ENCODE measurements at regions not wholly inside any gene's neighbourhood (a gene's known extent, or its start where the extent isn't known, plus 50 kb on each side); places are given as distances from the start of the nearest gene placed in this dataset.

- TF ChIP-seq CTCF (IDR thresholded peaks at IDR 0.05; ENCODE audit: insufficient read depth, low read length) (no peak), GABPA (IDR thresholded peaks at IDR 0.05; ENCODE audit: low read depth) (no peak)
These were observed 198.2 kb upstream of the MSX2 start for GRCh38 chr5:174526177-174526576.
